ENCODE measurements at regions not wholly inside any gene's neighbourhood (a gene's known extent, or its start where the extent isn't known, plus 50 kb on each side); places are given as distances from the start of the nearest gene placed in this dataset.

DNA sequence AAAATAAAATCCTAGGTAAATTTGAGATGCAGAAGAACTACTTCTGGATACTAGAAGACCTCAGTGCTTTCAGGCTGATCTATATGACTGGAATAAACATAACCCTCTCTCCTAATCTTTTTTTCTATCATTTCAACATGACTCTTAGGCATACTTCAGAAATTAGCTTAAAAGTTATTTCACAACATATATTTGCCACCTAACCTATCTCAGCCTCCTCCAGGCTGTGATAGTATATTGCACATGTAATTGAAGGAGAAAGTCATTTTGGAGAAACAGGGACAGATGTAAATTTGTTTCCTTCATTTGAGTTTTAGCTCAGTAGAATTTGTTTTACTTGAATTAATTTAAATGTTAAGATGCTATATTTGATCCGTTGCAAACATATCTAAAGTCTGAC lies 1932.3 kb upstream of the CDH6 start:
- Histone ChIP-seq H3K4me2 (no peak overlapping the region), H3K4me1 (peaks cover 4% of the 10 kb centered on the region)
- no peak overlapping the region for H3K4me3 Mint-ChIP-seq

DNA sequence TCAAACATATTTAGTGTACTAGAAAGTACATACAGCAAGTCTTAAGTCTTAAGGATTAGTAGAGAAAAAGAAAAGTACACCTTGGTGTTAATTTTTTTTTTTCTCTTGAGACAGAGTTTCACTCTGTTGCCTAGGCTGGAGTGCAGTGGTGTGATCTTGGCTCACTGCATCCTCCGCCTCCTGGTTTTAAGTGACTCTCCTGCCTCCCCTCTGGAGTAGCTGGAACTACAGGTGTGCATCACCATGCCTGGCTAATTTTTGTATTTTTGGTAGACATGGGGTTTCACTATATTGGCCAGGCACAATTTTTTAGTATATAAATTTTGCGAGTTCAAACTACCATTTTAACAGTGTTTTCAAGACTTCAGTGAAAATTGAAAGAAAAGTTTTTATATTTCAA lies 1941.1 kb upstream of the CDH6 start:
- Histone ChIP-seq H3F3A (ENCODE audit: low read depth) (no peaks in the 10 kb centered on the region), H2AFZ (replicated peaks) (no peak overlapping the region), H3K9ac (no peak overlapping the region), H3K9me3 (ENCODE audit: low read depth) (no peaks in the 10 kb centered on the region), H4K20me1 (ENCODE audit: low read depth) (no peaks in the 10 kb centered on the region), H3K36me3 (no peaks in the 10 kb centered on the region), H3K4me1 (peaks cover 2% of the 10 kb centered on the region), H3K4me3 (no peak overlapping the region), H3K79me2 (ENCODE audit: low read depth) (no peaks in the 10 kb centered on the region), H3K4me2 (no peak overlapping the region), H3K27ac (no peak overlapping the region), H3K27me3 (no peaks in the 10 kb centered on the region)
- TF ChIP-seq, protein P1, sequence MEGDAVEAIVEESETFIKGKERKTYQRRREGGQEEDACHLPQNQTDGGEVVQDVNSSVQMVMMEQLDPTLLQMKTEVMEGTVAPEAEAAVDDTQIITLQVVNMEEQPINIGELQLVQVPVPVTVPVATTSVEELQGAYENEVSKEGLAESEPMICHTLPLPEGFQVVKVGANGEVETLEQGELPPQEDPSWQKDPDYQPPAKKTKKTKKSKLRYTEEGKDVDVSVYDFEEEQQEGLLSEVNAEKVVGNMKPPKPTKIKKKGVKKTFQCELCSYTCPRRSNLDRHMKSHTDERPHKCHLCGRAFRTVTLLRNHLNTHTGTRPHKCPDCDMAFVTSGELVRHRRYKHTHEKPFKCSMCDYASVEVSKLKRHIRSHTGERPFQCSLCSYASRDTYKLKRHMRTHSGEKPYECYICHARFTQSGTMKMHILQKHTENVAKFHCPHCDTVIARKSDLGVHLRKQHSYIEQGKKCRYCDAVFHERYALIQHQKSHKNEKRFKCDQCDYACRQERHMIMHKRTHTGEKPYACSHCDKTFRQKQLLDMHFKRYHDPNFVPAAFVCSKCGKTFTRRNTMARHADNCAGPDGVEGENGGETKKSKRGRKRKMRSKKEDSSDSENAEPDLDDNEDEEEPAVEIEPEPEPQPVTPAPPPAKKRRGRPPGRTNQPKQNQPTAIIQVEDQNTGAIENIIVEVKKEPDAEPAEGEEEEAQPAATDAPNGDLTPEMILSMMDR (IDR thresholded peaks at IDR 0.05), result peak; percentile 36
- TF ChIP-seq EZH2phosphoT487 (IDR thresholded peaks at IDR 0.05) (no peak), EZH2 (IDR thresholded peaks at IDR 0.05) (no peak)
- no peaks in the 10 kb centered on the region for H3K27me3 Mint-ChIP-seq (ENCODE audit: insufficient read depth, low read depth)
- no peaks in the 10 kb centered on the region for H3K9me3 Mint-ChIP-seq
- peak; percentile 5 for DNase-seq (ENCODE audit: low spot score)
- H3K36me3 Mint-ChIP-seq, result no peaks in the 10 kb centered on the region
- H3K4me3 Mint-ChIP-seq, result no peak overlapping the region
- H3K4me1 Mint-ChIP-seq, result no peaks in the 10 kb centered on the region
- no peak overlapping the region for H3K27ac Mint-ChIP-seq

More for the DNA sequence above, 1932.3 kb upstream of the CDH6 start:
- Histone ChIP-seq H2AFZ (replicated peaks) (no peak overlapping the region), H3K9ac (no peak overlapping the region), H3K27me3 (no peaks in the 10 kb centered on the region), H3K36me3 (no peaks in the 10 kb centered on the region), H3K27ac (no peak overlapping the region), H3K4me3 (no peak overlapping the region), H3F3A (ENCODE audit: low read depth) (no peaks in the 10 kb centered on the region), H3K79me2 (ENCODE audit: low read depth) (no peaks in the 10 kb centered on the region), H3K9me3 (ENCODE audit: low read depth) (no peaks in the 10 kb centered on the region), H4K20me1 (ENCODE audit: low read depth) (no peaks in the 10 kb centered on the region)
- DNase-seq (ENCODE audit: low spot score), result no peak
- H3K9me3 Mint-ChIP-seq, result no peaks in the 10 kb centered on the region
- H3K27me3 Mint-ChIP-seq (ENCODE audit: insufficient read depth, low read depth), result no peaks in the 10 kb centered on the region
- TF ChIP-seq, protein P1 (IDR thresholded peaks at IDR 0.05), result no peak
- no peak for TF ChIP-seq EZH2 (IDR thresholded peaks at IDR 0.05)
- no peak for TF ChIP-seq EZH2phosphoT487 (IDR thresholded peaks at IDR 0.05)
- H3K36me3 Mint-ChIP-seq, result no peaks in the 10 kb centered on the region
- no peaks in the 10 kb centered on the region for H3K4me1 Mint-ChIP-seq
- no peak overlapping the region for H3K27ac Mint-ChIP-seq

DNA sequence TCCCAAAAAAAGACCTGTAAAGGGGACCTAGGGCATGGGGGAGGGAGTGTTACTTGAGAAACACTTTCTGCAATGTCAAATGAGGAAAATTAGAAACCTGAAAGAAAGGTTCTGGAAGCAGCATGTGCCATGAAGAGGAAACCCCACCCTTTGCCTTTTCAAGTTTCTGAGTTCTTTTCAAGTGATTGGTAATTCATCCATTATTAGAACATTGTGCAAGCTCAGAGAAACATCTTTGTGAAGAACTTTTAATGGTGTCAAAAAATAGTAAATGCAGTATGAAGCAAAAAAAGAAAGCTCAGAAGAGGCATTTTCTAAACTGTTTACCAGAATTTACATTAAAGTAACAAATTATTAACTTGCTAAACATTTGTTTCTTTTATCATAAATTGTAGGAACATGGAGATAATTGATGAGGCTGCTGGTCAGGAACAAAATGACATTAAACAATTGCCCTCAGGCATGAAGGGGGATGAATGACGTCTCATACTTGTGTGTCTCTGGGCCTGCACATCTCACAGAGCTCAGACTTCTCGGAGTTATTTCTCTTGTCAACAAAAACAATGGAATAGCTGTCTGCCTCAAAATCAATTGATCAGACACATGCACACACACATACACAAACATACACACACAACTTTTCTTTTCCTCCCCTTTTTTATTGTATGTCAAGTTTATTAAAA lies 1946.0 kb upstream of the CDH6 start:
- no peak overlapping the region for H3K4me3 Mint-ChIP-seq

More for the DNA sequence above, 1946.0 kb upstream of the CDH6 start:
- no peak overlapping the region for H3K9ac ChIP-seq
- no peaks in the 10 kb centered on the region for H3K9me3 ChIP-seq (ENCODE audit: low read depth)
- DNase-seq (ENCODE audit: low spot score), result no peak
- Mint-ChIP-seq H3K27ac (no peak overlapping the region), H3K4me1 (no peaks in the 10 kb centered on the region), H3K36me3 (no peaks in the 10 kb centered on the region), H3K9me3 (peaks cover 2% of the 10 kb centered on the region), H3K27me3 (ENCODE audit: insufficient read depth, low read depth) (peaks cover 4% of the 10 kb centered on the region)
- no peak overlapping the region for H2AFZ ChIP-seq (replicated peaks)
- no peaks in the 10 kb centered on the region for H3F3A ChIP-seq (ENCODE audit: low read depth)
- H3K36me3 ChIP-seq, result no peaks in the 10 kb centered on the region
- H3K27me3 ChIP-seq, result no peaks in the 10 kb centered on the region
- H3K4me1 ChIP-seq, result no peaks in the 10 kb centered on the region
- H3K79me2 ChIP-seq (ENCODE audit: low read depth), result no peaks in the 10 kb centered on the region
- no peak overlapping the region for H3K4me3 ChIP-seq
- no peak overlapping the region for H3K27ac ChIP-seq
- H3K4me2 ChIP-seq, result no peak overlapping the region
- H4K20me1 ChIP-seq (ENCODE audit: low read depth), result no peaks in the 10 kb centered on the region
- TF ChIP-seq, protein P1 (IDR thresholded peaks at IDR 0.05), result no peak
- TF ChIP-seq EZH2phosphoT487 (IDR thresholded peaks at IDR 0.05) (no peak), EZH2 (IDR thresholded peaks at IDR 0.05) (no peak)
